NCI-H526 treated with DMSO at 0.1 percent for 48 hours (cell line): ENCODE measurements at regions not wholly inside any gene's neighbourhood (a gene's known extent, or its start where the extent isn't known, plus 50 kb on each side); places are given as distances from the start of the nearest gene placed in this dataset.

Experiments used
- DNase-seq: peaks from one replicate; lab custom pipeline; 2025; lab: John Stamatoyannopoulos, UW

DNA sequence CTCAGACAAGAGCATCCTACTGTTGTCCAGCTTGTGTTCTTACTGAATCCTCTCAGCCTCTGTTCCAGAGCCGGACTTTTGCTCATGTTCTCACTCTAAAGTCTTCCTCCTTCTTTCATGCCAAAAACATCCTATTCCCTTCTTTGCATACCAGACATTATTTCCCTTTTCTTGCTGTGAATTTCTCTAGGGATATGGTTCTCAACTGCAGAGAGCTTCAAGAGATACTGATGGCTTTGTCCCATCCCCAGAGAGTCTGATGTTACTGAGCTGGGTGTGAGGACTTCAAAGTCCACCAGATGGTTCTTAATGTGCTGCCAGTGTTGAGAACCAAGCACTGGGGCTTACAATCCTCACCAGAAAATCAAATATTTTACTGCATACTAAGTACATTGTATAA lies 98.6 kb upstream of the FER start:
- DNase-seq: no peak

DNA sequence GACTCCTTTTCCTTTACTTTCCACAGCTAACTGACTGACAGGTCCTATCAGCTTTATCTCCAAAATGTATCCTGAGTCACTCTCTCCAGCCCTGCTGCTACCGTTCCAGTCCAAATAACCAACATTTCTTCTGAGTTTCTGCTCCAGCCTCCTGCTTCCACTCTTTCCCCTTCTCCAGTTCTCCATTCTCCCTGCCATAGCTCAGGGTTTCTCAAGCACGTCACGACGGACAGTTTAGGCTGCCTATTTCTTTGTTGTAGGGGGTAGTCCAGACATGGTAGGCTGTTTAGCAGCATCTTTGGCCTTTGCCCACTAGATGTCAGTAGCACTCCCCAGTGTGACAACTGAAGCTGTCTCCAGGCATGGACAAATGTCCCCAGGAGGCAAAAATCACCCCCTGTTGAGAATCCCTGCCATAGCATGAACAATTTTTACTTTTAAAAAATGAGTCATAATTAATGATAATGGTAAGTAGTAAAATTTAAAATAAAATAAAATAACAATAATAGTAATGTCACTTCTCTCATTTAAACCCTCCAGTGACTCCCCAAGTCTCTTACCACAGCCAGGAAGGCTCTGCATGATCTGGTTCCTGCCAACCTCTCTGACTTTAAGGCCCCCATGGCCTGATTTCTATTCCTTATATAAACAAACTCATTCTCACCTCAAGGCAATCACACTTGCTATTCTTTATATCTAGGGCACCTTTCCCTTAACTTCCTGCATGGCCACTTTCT lies 105.4 kb upstream of the FER start:
- peak; percentile 2 for DNase-seq

DNA sequence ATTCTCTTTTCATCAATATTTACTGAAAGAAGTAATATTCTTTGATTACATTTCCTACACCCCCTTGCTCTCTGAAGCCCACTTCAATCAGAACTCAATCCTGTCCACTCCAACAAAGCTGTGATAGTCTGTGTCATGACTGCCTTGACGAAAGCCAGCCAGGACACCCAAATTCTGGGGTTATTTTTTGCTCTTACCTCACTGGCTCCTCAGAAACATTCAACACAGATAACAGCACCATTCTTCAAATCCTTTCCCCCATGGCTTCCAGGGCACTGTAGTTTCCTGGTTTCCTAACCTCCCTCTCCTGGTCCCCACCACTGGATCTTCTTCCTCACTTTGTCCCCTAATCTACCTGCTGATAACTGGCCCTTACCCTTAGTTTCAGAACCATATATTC lies 106.1 kb upstream of the FER start:
- DNase-seq: no peak

DNA sequence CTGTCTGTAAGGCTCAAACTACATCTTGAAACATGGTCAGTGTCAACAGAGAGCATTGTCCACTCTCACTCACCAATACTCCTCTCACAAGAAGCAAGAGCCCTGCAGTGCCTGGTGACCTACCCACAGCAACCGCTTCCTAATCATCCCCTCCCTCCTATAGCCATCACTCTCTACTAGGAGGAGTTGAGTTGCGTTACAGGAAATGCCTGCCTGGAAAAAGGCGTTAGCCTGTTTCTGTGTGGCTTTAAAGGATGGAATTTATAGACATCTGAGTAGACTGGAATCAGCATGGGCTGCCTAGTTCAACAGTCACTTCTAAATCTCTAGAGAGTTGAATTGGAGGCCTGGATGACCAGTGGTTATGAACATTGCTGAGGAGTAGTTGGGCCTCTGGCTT lies 108.3 kb upstream of the FER start:
- no peak for DNase-seq

DNA sequence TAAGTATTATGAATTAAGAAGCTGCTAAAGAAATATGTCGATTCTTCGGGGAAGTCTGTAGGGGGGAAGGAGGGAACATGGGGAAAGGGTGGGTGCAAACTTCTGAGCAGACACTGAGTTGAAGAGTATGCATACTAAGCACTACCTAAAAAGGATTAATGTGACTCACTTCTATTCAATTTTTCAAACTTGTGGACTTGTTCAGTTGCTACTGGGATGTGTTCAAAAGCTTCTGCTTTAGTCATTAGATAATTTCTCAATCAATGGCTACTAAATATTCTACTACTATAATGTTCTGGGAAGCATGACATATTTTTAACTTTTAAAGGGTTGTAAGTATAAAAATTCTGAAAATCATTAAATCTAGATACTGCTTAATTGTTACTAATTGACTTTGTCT lies 109.7 kb upstream of the FER start:
- DNase-seq: no peak

DNA sequence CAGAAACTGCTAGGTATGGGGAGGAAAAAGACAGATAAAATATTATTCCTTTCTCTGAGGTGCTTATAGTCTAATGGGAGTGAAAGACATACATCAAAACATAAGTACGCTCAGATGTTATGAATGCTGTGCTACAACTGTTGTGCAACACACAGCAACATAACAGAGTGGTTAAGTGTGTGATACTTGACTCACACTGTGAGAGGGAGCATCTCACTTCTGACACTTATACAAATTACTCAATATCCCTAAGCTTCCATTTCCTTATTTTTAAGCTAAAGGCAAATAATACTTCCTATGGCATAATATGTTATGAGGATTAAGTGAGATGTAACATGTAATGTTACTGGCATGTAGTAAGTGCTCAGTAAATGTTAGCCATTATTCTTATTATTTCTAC lies 110.6 kb upstream of the FER start:
- no peak for DNase-seq

DNA sequence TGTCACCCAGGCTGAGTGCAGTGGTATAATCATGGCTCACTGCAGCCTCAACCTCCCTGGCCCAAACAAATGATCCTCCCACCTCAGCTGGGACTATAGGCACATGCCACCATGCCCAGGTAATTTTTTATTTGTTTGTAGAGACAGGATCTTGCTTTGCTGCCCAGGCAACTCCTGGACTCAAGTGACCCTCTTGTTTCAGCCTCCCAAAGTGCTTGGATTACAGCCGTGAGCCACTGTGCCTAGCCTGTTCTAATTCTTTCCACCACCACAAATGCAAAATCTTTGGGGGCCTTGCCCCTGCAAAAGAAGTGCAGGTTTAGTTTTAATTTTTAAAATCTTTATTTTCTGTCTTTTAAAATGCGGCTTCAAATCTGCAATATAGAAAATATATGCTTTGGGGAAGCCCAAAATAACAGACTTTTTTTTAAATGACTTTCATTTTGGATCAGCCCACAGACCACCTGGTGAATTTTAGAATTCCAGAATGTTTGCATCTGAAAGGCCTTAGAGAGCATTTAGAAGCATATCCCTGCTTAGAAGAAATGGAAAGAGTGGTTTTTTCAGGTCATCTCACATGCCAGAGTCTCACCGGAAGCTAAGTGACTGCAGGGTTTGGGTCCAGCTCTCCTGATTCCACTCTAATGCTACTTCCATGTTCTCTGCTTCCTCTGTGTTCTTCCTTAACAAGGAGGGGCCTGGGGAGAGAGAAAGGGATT lies 111.4 kb upstream of the FER start:
- no peak for DNase-seq

DNA sequence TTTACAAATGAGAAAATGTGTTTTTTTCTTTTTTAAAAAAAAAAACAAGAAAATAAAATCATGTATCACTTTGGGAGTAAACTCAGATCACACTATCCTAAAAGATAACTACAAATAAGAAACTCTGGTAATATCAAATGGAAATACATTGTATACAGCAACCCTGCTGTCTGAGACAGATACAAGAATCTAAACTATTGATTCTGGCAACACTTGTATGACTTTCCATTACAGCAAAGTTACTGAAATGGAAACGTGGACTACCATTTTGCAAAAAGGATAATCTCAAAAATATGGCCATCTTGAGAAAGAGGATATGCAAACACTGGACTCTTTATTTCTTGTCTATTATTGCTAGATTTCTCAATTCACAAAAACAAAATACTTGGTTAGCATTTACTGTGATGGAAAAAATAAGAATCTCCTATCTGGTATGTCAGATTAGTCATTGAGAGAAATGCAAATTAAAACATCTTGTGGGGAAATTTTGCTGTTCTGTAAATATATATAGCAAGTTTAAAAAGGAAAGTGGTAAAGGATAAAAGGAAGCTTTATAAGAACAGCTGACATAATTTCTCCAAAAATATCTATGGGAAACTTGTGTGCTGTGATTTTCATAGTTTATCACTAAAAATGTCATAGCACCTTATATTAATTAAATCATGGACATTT lies 112.9 kb upstream of the FER start:
- no peak for DNase-seq

DNA sequence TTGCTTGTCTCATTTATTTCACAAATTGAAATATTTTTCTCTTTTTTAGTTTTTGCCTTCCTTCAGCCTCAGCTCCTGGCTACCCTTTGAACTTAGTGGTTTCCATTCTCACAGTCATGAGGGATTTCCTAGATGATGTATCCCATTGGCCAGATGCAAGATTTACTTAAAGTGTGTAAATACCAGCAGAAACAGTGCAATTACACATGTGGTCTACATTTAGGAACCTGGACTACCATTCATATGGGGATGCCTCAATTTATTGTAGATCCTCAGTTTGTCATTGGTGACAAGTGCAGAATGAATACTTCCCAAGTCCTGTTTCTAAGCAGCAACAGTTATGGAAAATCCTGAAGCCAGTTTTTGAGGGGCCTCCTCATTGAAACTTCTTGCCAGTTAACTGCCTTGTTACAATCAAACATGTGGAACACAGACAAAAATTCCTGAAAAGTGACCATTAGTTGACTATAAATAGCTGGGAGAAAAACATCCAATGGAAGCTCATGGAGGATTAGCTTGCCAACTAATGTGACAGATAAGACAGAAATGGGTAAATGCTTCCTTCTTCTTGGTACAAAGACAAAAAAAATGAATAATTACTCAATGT lies 113.6 kb upstream of the FER start:
- no peak for DNase-seq

DNA sequence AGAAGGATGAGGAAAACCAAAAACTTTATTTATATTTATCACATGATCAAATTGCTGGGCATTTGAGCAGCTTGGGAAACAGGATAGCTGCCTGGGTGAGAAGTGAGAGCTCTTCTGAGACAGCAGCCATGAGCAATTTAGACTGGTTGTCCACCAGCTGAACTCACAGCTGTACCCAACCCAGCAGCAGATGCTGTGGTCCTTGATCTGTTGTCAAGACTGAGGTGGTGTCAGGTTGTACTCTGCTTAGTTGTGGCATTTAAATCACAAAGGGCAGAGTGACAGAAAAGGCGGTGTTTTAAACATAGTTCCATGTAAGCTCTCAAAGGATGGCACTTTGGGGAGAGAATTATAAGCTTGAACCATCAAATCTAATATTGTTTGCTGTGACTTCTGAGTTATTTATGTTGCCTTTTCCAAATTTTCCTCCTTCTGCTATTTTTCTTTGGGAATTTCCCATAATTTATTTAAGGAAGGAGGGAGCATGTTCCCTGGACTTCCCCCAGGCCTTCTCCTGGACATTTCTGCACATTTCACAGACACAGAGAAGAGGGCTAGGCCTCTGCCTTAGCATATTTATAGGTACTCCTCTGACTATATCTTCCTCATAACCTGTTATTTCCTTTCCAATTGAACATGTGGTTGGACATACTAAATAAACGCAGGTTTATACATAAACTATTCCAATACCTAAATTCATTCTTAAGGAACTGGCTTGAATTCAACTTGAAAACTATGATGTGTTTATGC lies 117.7 kb upstream of the FER start:
- no peak for DNase-seq

DNA sequence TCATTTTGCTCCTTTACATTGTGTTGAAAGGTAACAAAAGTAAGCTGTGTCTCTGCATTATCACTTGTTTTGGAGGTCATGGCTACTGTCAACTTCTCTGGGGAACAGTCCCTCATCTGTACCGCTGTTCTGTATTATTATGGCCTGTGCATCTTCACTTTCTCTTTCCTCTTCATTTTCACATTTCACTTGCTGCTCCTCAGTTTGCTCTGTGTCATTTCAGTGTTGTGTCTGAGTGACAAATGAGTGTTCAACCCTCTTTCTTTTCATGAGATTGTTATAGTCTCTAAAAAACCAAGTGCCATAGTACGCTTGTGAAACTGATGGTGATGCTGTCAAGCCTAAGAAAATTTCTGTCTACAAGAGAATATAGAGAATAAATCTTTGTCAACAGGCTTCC lies 122.0 kb upstream of the FER start:
- DNase-seq: no peak

DNA sequence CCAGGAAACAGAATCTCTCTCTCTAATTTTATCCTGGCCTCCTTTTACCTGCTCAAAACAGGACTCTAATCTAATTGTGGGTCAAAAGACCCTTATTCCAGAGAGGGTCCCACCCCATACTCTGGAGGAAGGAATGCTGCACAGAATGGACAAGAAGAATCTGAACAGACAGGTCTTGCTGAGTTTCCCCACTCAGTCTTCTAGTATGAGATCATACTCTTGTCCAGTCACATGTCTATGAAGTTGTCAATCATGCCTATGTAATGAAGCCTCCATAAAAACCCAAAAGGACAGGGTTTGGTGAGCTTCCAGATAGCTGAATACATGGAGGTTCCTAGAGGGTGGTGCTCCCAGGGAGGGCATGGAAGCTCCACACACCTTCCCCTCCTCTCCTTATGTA lies 123.9 kb upstream of the FER start:
- no peak for DNase-seq

DNA sequence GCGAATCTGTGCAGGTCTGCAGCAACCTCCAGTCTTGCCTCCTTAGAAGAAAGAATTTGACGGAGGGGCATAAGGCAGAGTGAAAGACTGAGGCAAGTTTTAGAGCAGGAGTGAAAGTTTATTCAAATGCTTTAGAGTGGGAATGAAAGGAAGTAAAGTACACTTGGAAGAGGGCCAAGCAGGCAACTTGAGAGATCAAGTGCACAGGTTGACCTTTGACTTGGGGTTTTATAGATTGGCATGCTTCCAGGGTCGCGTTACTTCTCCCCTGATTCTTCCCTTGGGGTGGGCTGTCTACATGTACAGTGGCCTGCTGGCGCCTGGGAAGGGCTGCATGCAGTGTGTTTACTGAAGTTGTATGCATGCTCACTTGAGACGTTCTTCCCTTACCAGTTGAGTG lies 127.2 kb upstream of the FER start:
- DNase-seq: no peak

DNA sequence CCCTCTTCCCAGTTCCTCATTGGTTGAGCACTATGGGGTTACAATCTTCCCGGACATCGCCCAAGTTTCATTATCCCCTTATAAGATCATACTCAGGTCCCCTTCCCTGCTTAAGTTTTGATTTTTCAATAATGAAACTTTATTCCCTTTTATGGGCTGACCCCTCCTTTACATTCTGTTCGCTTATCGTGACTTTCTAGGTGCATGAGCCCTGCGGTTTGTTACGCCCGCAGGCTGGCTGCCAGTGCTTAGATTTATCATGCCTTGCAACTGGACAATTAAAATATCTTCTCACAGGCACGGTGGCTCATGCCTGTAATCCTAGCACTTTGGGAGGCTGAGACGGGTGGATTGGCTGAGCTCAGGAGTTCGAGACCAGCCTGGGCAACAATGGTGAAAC lies 127.9 kb upstream of the FER start:
- DNase-seq: no peak

DNA sequence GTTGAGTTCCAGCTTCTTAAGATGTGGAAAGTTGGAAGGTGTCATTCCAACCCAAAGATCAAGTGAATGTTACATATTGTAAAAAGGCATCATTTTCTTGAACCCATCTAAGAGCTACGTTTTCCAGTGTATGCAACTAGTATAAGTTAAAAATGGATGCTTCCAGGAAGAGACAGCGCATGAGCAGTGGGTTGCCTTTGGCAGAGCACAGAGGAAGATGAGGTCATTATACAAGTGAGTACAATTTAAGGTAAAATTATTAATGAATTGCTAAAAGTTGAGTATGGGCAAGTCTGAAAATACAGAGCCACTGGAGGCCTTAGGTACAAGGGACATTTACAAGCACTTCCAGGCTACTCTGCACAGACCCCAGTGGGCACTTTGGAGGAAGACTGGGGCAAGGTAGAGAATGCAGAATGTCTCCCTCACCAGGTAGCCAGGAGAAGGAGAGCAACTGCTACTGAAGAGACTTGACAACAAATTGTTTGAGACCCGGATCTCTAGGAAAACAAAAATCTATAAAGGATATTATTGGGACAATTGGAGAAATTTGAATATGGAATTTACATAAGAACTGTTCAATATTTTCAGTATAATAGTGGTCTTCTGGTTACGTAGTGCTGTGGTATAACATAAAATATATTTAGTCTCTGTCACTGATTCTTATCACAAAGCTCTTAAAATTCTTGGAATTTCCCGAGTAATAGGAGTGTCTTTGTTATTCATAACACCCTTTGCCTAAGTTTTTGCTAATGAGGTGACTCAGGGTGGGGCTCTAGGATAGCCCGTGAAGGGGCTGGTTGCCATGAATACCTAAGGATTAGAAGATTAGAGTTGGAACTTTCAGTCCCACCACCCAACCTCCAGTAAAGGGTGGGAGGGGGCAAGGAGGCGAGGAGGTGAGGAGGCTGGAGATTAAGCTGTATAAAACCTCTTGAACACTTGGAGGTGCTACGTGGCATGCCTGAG lies 129.9 kb upstream of the FER start:
- DNase-seq: no peak

DNA sequence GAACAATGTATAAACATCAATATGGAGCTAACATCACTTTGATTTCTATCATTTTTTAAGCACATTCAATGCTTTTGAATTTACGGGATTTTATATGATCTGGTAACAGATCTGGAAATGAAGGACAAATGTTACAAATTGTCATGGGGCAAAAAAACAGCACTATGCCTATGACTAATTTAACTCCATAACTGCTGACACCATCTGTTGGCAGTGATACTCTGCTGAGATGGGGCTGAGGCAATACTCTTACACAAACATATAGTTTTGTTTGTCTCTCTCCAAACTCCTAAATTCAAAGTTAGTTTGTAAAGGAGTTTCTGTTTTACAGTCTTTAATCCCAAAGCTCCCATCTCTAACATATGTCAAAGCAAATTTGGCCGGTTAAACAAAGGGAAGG lies 132.5 kb upstream of the FER start:
- DNase-seq: no peak

DNA sequence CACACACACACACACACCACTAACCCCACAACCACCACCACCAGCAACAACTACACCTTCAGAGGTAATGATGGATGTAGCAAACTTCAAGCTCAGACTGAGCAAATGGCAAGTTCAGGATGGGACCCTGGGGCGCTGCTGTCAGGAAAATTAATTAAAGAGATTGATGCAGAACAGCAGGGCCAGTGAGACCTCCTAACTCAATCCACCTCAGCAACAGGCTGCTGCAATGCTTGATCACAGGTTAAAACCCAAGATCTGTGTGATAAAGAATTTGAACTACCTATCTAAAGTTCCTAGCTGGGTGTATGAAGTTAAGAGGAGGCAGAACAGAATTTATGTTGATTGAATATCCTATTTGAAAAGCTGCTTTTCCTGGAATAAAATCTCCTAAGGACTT lies 140.3 kb upstream of the FER start:
- no peak for DNase-seq

DNA sequence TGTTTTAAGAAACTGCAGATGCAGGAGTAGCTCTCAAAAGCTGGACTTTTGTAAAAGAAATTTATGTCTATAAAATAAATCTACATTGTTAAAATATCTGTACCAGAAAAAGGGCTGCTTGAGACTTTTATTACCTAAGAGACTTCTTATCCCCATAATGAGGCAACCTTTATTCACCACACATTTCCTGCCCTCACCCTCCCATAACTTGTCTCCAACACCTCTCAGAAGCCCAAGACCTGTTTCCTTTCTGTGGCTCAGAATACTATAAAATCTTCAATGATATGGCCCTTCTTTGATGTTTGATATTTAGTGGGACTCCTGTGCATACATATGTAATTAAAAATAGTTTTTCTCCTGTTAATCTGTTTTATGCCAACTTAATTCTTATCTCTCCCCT lies 141.5 kb upstream of the FER start:
- no peak for DNase-seq

DNA sequence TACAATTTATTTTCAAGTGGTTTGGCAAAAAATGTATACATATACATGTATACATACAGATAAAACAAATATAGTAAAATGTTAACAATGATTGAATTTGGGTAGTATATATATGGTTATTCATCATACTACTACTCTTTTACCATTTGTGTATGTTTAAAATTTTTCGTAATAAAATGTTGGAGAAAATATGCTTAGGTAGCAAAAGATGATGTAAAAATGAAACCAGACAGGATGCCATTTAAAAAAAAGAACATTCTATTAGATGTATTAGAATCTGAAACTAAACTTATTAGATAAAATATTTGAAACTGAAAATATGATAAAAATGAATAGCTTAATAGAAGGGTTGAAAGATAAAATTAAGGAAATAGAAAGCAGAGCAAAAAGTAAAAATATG lies 144.9 kb upstream of the FER start:
- DNase-seq: no peak

DNA sequence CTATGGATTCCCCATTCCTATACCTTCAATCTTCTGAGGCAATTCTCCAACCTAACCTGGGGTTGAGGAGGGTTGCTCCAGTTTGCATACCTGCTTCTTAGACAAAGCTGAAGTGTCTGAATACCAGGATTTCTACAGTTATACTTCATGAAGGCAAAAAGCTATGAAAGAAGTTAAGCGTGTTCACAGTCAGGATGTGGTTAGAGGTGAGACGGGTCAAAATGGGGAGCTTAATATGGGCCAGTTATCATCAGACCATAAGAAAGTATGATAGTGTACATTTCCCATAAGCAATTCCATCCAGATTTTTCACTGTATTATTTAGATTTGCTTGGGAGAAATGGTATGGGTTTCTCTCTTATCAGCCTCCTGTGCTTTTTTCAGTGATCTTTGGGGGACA lies 156.9 kb upstream of the FER start:
- no peak for DNase-seq

DNA sequence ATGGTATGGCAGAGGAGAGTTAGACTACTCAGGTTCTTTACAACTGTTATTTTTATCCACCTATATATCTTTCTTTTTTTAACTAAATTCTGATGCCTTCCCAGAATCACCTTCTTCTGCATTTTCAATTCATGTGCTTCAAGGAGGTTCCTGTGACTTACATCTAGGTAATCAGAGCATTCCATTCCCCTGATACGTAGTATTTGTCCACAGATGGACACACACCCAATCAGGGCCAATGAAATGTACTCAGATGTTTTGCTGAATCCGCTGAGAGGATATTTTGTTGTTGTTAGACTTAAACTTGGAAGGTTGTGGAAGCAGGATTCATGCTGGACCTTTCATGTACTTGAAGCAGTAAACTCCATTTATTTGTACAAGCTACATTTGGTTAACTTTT lies 159.4 kb upstream of the FER start:
- no peak for DNase-seq
